ENCODE measurements at regions not wholly inside any gene's neighbourhood (a gene's known extent, or its start where the extent isn't known, plus 50 kb on each side); places are given as distances from the start of the nearest gene placed in this dataset.

- no peak for TF ChIP-seq CTCF (conservative IDR thresholded peaks at IDR 0.05)
- no peak for TF ChIP-seq ZFX (IDR thresholded peaks at IDR 0.05)
Measured at GRCh38 chr18:25817546-25818237, 272.7 kb downstream of the SS18 start.
